GM23248 (cell line): ENCODE measurements at regions not wholly inside any gene's neighbourhood (a gene's known extent, or its start where the extent isn't known, plus 50 kb on each side); places are given as distances from the start of the nearest gene placed in this dataset.

ENCODE experiments used
- DNase-seq: peaks from one replicate; pipeline ENCODE4 v3.0.0-alpha.2; 2015
- H2AFZ ChIP-seq: fragments of 200-600 bp; sonication (generic); 2 replicates; pipeline ENCODE4 v1.6.1; 2016; ENCODE audit warnings: antibody characterized with exemption
- H3F3A ChIP-seq: fragments of 200-600 bp; sonication (generic); 2 replicates; pipeline ENCODE4 v1.6.1; 2016; ENCODE audit warnings: mild to moderate bottlenecking, antibody characterized with exemption, mixed run types; ENCODE audit not compliant: insufficient read depth
- H3K27ac ChIP-seq: fragments of 200-600 bp; sonication (generic); 2 replicates; pipeline ENCODE4 v1.5.1; 2016; ENCODE audit warnings: mild to moderate bottlenecking
- H3K27me3 ChIP-seq: fragments of 200-600 bp; sonication (generic); replicated peaks from 2 replicates; pipeline ENCODE4 v1.6.1; 2016; ENCODE audit warnings: mild to moderate bottlenecking; ENCODE audit not compliant: insufficient read depth
- H3K36me3 ChIP-seq: fragments of 200-600 bp; sonication (generic); 2 replicates; pipeline ENCODE4 v1.6.1; 2016; ENCODE audit warnings: low read depth, mild to moderate bottlenecking
- H3K4me1 ChIP-seq: fragments of 200-600 bp; sonication (generic); 2 replicates; pipeline ENCODE4 v1.6.1; 2016; ENCODE audit warnings: mild to moderate bottlenecking; ENCODE audit not compliant: insufficient read depth
- H3K4me2 ChIP-seq: fragments of 200-600 bp; sonication (generic); one replicate; pipeline ENCODE4 v1.6.1; 2016; ENCODE audit warnings: mild to moderate bottlenecking; ENCODE audit not compliant: unreplicated experiment
- H3K4me3 ChIP-seq: fragments of 200-600 bp; sonication (generic); 2 replicates; pipeline ENCODE4 v1.5.1; 2016; ENCODE audit warnings: mild to moderate bottlenecking
- H3K79me2 ChIP-seq: fragments of 200-600 bp; sonication (generic); 2 replicates; pipeline ENCODE4 v1.6.1; 2016; ENCODE audit warnings: mild to moderate bottlenecking; ENCODE audit not compliant: insufficient read depth
- H3K9ac ChIP-seq: fragments of 200-600 bp; sonication (generic); 2 replicates; pipeline ENCODE4 v1.6.1; 2016; ENCODE audit warnings: mild to moderate bottlenecking
- H3K9me2 ChIP-seq: fragments of 200-600 bp; sonication (generic); 2 replicates; pipeline ENCODE4 v1.6.1; 2016; ENCODE audit warnings: mixed run types, mild to moderate bottlenecking, moderate library complexity; ENCODE audit not compliant: insufficient read depth
- H3K9me3 ChIP-seq: fragments of 200-600 bp; sonication (generic); one replicate; pipeline ENCODE4 v1.6.1; 2017; ENCODE audit warnings: low read depth
- H4K20me1 ChIP-seq: fragments of 200-600 bp; sonication (generic); 2 replicates; pipeline ENCODE4 v1.6.0; 2016; ENCODE audit not compliant: insufficient read depth
- EZH2 ChIP-seq: fragments of 200-600 bp; sonication (generic); IDR thresholded peaks from 2 replicates; pipeline ENCODE4 v1.6.1; 2018; ENCODE audit warnings: antibody characterized with exemption, mild to moderate bottlenecking; ENCODE audit not compliant: insufficient read depth, poor library complexity, severe bottlenecking
- EZH2phosphoT487 ChIP-seq: fragments of 200-600 bp; sonication (generic); IDR thresholded peaks from 2 replicates; pipeline ENCODE4 v1.6.1; 2018; ENCODE audit warnings: antibody characterized with exemption, moderate library complexity, mild to moderate bottlenecking, low read depth; ENCODE audit not compliant: insufficient read depth
- WGBS, 2 experiments: methylation state at CpG; one replicate each; pipeline ENCODE4 v1.1.6; 2015 to 2017; ENCODE audit warnings: low lambda C conversion rate in 2 of 2, low coverage in 1 of 2; ENCODE audit errors: missing lambda C conversion rate in 2 of 2; 5-methylcytosine and 5-hydroxymethylcytosine counted together
- in situ Hi-C: fragments of 300-500 bp; cut with MboI; formaldehyde crosslinking; loops from 2 replicates; pipeline ENCODE4 v1.15.0; 2020

DNA sequence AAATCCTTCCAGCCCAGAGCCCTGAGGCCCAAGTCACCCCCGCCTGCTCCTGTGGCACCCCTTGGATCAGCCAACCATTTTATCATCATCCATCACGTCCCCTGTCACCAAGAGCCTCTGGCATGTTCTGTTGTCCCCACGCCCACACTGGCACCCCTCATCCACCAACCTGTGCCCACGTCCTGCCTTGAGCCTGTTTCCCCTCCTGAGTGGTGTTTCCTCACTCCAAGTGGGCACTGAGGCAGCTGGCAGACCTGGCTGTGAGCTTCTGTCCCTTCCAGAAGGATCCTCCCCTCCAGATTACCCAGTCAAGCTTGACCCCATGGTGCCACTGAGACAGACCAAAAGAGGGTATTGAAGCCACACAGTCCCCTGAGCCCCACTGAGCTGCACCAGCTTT, 71.4 kb upstream of the ANTXRL start:
- Histone ChIP-seq H3K79me2 (no peaks in the 10 kb centered on the region), H3F3A (no peaks in the 10 kb centered on the region), H4K20me1 (no peaks in the 10 kb centered on the region), H2AFZ (no peak overlapping the region), H3K4me3 (no peak overlapping the region), H3K4me1 (no peaks in the 10 kb centered on the region), H3K9me2 (no peaks in the 10 kb centered on the region), H3K27ac (no peak overlapping the region), H3K36me3 (no peaks in the 10 kb centered on the region), H3K9ac (no peak overlapping the region), H3K27me3 (peaks cover 12% of the 10 kb centered on the region), H3K9me3 (no peaks in the 10 kb centered on the region), H3K4me2 (no peak overlapping the region)
- TF ChIP-seq EZH2 (no peak), EZH2phosphoT487 (no peak)
- WGBS, 2 experiments, result 30 to 42% methylated on average over 4 of the region's 4 CpGs
- DNase-seq, result no peak
- in situ Hi-C loops, result no loop called here

DNA sequence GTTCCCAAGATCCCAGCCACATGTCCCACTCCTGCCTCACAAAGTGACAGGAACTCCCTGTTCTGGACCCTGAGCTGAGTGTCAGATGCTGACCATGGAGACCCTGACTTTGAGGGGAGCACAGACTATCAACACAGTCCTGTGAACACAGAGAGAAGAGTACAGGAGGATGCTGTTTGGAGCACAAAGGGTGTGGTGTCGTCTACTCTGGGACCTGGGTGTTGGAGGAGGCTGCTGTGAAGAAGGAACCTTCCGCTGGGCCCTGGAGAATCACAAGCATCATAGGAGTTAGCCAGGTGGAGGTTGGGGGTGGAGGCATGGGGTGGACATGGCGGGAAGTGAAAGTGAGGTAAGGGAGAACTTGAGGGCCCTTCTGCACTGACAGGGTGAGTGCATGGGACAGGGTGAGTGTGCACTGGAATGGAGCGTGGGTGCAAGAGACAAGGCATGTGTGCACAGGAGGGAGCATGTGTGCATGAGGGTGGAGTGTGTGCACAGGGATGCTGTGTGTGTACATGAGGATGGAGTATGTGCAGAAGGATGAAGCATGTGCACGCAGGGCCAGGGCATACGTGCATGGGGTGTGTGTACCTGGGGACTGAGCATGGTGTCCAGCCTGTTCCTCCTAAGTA, 70.7 kb upstream of the ANTXRL start:
- H4K20me1 ChIP-seq, result no peaks in the 10 kb centered on the region
- H3F3A ChIP-seq, result no peaks in the 10 kb centered on the region
- TF ChIP-seq EZH2phosphoT487, result no peak
- no peak for TF ChIP-seq EZH2
- no peaks in the 10 kb centered on the region for H3K36me3 ChIP-seq
- no peak overlapping the region for H3K9ac ChIP-seq
- H3K4me1 ChIP-seq, result no peaks in the 10 kb centered on the region
- DNase-seq, result no peak
- H3K9me3 ChIP-seq, result no peaks in the 10 kb centered on the region
- no peak overlapping the region for H3K4me2 ChIP-seq
- no peak overlapping the region for H3K4me3 ChIP-seq
- in situ Hi-C loops, result no loop called here
- no peaks in the 10 kb centered on the region for H3K79me2 ChIP-seq
- H2AFZ ChIP-seq, result no peak overlapping the region
- no peak overlapping the region for H3K27ac ChIP-seq
- no peaks in the 10 kb centered on the region for H3K9me2 ChIP-seq
- 55 to 70% methylated on average over 6 of the region's 6 CpGs for WGBS, 2 experiments
- peaks cover 12% of the 10 kb centered on the region for H3K27me3 ChIP-seq

DNA sequence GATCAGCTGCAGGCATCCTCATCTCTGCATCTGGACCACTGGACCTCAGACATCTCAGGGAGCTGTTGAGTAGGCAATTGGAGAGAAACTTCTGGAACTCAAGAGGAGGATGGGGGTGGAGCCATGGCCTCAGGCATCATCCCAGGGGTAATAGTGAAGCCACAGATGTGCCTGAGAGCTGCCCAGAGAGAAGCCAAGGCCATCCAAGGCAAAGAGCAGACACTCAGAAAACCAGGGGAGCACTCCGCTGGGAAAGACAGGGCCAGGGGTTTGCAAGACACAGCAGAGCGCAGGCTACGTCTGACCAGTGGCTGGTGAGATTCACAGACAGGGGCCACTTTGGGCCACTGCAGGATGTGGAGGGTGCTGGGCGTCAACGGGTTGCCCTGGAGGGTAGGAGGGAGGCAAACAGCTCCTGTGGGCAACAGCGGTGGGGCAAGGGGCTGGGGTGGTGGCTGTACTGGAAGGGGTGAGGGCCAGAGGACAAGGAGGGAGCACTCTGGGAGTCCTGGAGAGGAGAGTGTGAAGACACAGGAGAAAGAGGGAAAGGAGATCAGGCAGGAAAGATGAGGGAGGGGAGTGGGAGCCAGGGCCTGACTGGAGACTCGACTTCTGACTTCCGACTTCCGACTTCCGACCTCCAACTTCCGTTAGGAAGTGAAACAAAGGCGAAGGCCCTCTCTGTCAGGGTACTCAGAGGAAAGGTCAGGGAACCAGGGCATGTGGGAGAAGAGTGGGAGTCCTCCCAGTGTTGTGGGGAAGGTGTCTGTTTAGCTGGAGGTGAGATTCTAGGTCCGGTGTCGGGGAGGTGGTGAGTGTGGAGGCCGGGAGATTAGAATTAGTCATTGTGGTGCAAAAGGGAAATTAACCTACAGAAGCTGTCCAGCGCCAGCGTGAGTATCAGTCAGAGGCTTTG, 69.7 kb upstream of the ANTXRL start:
- TF ChIP-seq EZH2phosphoT487 (no peak), EZH2 (no peak)
- H3F3A ChIP-seq, result no peaks in the 10 kb centered on the region
- no peaks in the 10 kb centered on the region for H3K36me3 ChIP-seq
- no peak overlapping the region for H3K4me2 ChIP-seq
- H3K4me3 ChIP-seq, result no peak overlapping the region
- no peak overlapping the region for H3K9ac ChIP-seq
- no peaks in the 10 kb centered on the region for H3K9me3 ChIP-seq
- 67% methylated on average over 15 to 16 of the region's 17 CpGs for WGBS, 2 experiments
- no peaks in the 10 kb centered on the region for H4K20me1 ChIP-seq
- no peaks in the 10 kb centered on the region for H3K9me2 ChIP-seq
- no peak overlapping the region for H3K27ac ChIP-seq
- no peak overlapping the region for H2AFZ ChIP-seq
- in situ Hi-C loops, result no loop called here
- no peaks in the 10 kb centered on the region for H3K79me2 ChIP-seq
- H3K27me3 ChIP-seq, result peaks cover 12% of the 10 kb centered on the region
- peak; percentile 45 for DNase-seq
- no peaks in the 10 kb centered on the region for H3K4me1 ChIP-seq

GRCh38 chr10:46217752-46218453, 68.9 kb upstream of the ANTXRL start:
- Histone ChIP-seq H3K27me3 (peaks cover 12% of the 10 kb centered on the region), H3K79me2 (no peaks in the 10 kb centered on the region), H3K4me3 (no peak overlapping the region), H2AFZ (no peak overlapping the region), H3K4me1 (peaks cover 8% of the 10 kb centered on the region), H3K9me3 (no peaks in the 10 kb centered on the region), H4K20me1 (no peaks in the 10 kb centered on the region), H3K36me3 (no peaks in the 10 kb centered on the region), H3K9me2 (no peaks in the 10 kb centered on the region), H3F3A (no peaks in the 10 kb centered on the region), H3K27ac (no peak overlapping the region), H3K9ac (no peak overlapping the region), H3K4me2 (no peak overlapping the region)
- no peak for DNase-seq
- in situ Hi-C loops, result no loop called here
- TF ChIP-seq EZH2 (no peak), EZH2phosphoT487 (no peak)
- WGBS, 2 experiments, result 56 to 61% methylated on average over 6 of the region's 6 CpGs
